Epithelial cell of prostate (primary cell): ENCODE measurements at regions not wholly inside any gene's neighbourhood (a gene's known extent, or its start where the extent isn't known, plus 50 kb on each side); places are given as distances from the start of the nearest gene placed in this dataset.

ENCODE experiments used
- DNase-seq: peaks from one replicate; pipeline ENCODE4 v3.0.0-alpha.2; 2011; ENCODE audit warnings: low read depth, low spot score
- H3K27ac ChIP-seq: fragments of 450-650 bp; 2 replicates; pipeline ENCODE4 v1.5.1; 2017; ENCODE audit warnings: mild to moderate bottlenecking

GRCh38 chr3:146873748-146874147 is 268.6 kb upstream of the PLSCR5 start:
- no peak overlapping the region for H3K27ac ChIP-seq
- no peak for DNase-seq

GRCh38 chr3:146865175-146865755 is 260.1 kb upstream of the PLSCR5 start:
- DNase-seq = no peak

GRCh38 chr3:146861262-146861661 is 256.1 kb upstream of the PLSCR5 start:
- no peak for DNase-seq
- no peak overlapping the region for H3K27ac ChIP-seq

More at GRCh38 chr3:146865175-146865755, 260.1 kb upstream of the PLSCR5 start:
- no peak overlapping the region for H3K27ac ChIP-seq

GRCh38 chr3:146854523-146854922 is 249.4 kb upstream of the PLSCR5 start:
- DNase-seq = no peak
- H3K27ac ChIP-seq = no peak overlapping the region

GRCh38 chr3:146851665-146852064 is 246.5 kb upstream of the PLSCR5 start:
- H3K27ac ChIP-seq = no peak overlapping the region
- DNase-seq = no peak

GRCh38 chr3:146845361-146845760 is 240.2 kb upstream of the PLSCR5 start:
- no peak for DNase-seq
- no peak overlapping the region for H3K27ac ChIP-seq

GRCh38 chr3:146843476-146843875 is 238.3 kb upstream of the PLSCR5 start:
- no peak overlapping the region for H3K27ac ChIP-seq
- DNase-seq = no peak

- no peak overlapping the region for H3K27ac ChIP-seq
These were observed 234.7 kb upstream of the PLSCR5 start for GRCh38 chr3:146839727-146840375.

GRCh38 chr3:146838221-146838620 is 233.1 kb upstream of the PLSCR5 start:
- DNase-seq = no peak
- no peak overlapping the region for H3K27ac ChIP-seq

More at GRCh38 chr3:146839727-146840375, 234.7 kb upstream of the PLSCR5 start:
- DNase-seq = no peak

- DNase-seq = no peak
- no peak overlapping the region for H3K27ac ChIP-seq
These were observed 229.8 kb upstream of the PLSCR5 start for GRCh38 chr3:146834917-146835316.

- DNase-seq = no peak
- H3K27ac ChIP-seq = no peak overlapping the region
These were observed 227.8 kb upstream of the PLSCR5 start for GRCh38 chr3:146832857-146833458.

- DNase-seq = no peak
- no peak overlapping the region for H3K27ac ChIP-seq
These were observed 226.5 kb upstream of the PLSCR5 start for GRCh38 chr3:146831659-146832058.

GRCh38 chr3:146830231-146830630 is 225.1 kb upstream of the PLSCR5 start:
- DNase-seq = no peak

GRCh38 chr3:146827836-146828235 is 222.7 kb upstream of the PLSCR5 start:
- H3K27ac ChIP-seq = no peak overlapping the region
- no peak for DNase-seq

More at GRCh38 chr3:146830231-146830630, 225.1 kb upstream of the PLSCR5 start:
- no peak overlapping the region for H3K27ac ChIP-seq

- DNase-seq = no peak
- no peak overlapping the region for H3K27ac ChIP-seq
These were observed 218.5 kb upstream of the PLSCR5 start for GRCh38 chr3:146823622-146824021.

- no peak for DNase-seq
- no peak overlapping the region for H3K27ac ChIP-seq
These were observed 213.7 kb upstream of the PLSCR5 start for GRCh38 chr3:146818866-146819265.

GRCh38 chr3:146818301-146818700 is 213.2 kb upstream of the PLSCR5 start:
- no peak for DNase-seq
- H3K27ac ChIP-seq = no peak overlapping the region

GRCh38 chr3:146817704-146818103 is 212.6 kb upstream of the PLSCR5 start:
- DNase-seq = no peak
- no peak overlapping the region for H3K27ac ChIP-seq

GRCh38 chr3:146814601-146815315 is 209.6 kb upstream of the PLSCR5 start:
- no peak for DNase-seq
- no peak overlapping the region for H3K27ac ChIP-seq

- no peak for DNase-seq
These were observed 208.3 kb upstream of the PLSCR5 start for GRCh38 chr3:146813496-146813895.

GRCh38 chr3:146803745-146804144 is 198.6 kb upstream of the PLSCR5 start:
- no peak overlapping the region for H3K27ac ChIP-seq
- DNase-seq = no peak

More at GRCh38 chr3:146813496-146813895, 208.3 kb upstream of the PLSCR5 start:
- H3K27ac ChIP-seq = no peak overlapping the region
